ENCODE measurements at regions not wholly inside any gene's neighbourhood (a gene's known extent, or its start where the extent isn't known, plus 50 kb on each side); places are given as distances from the start of the nearest gene placed in this dataset.
"Not testable (repeated sequence)": the region's sequence is repeated elsewhere in the genome, so short reads cannot be mapped to it uniquely, and the experiment has no call there.

DNA sequence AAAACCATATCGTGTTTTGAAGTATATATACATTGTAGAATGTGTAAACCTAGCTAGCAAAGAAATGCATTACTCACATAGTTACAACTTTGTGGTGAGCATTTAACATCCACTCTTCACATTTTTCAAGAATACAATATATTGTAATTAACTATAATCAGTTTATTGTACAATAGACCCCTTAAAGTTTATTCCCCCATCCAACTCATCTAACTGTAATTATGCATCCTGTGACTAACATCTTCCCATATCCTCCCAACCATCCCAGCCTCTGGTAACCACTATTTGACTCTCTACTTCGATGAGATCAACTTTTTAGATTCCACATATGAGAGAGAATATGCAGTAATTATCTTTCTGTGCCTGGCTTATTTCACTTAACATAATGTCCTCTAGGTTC lies 526.4 kb downstream of the KIF20B start:
- no peak for DNase-seq (ENCODE audit: low read depth in 2 of 3, low spot score in 2 of 3)

DNA sequence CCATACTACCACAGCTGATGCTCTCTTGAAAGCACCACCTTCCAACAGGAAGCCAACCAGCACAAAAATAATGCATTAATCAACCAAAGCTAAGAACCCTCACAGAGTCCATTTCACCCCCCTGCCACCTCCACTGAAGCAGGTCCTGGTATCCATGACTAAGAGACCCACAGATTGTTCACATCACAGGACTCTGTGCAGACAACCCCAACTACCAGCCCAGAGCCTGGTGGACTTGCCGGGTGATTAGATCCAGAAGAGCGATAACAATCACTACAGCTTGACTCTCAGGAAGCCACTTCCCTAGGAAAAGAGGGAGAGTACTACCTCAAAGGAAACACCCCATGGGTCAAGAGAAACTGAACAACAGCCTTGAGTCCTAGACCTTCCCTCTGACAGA lies 528.1 kb downstream of the KIF20B start:
- DNase-seq (ENCODE audit: low read depth in 2 of 3, low spot score in 2 of 3): no peak

DNA sequence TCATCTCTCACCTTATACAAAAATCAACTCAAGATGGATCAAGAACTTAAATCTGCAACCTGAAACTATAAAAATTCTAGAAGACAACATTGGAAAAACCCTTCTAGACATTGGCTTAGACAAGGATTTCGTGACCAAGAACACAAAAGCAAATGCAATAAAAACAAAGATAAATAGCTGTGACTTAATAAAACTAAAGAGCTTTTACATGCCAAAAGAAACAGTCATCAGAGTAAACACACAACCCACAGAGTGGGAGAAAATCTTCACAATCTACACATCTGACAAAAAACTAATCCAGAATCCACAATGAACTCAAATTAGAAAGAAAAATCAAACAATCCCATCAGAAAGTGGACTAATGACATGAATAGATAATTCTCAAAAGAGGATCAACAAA lies 532.4 kb downstream of the KIF20B start:
- not testable (repeated sequence) for DNase-seq (ENCODE audit: low read depth in 2 of 3, low spot score in 2 of 3)

DNA sequence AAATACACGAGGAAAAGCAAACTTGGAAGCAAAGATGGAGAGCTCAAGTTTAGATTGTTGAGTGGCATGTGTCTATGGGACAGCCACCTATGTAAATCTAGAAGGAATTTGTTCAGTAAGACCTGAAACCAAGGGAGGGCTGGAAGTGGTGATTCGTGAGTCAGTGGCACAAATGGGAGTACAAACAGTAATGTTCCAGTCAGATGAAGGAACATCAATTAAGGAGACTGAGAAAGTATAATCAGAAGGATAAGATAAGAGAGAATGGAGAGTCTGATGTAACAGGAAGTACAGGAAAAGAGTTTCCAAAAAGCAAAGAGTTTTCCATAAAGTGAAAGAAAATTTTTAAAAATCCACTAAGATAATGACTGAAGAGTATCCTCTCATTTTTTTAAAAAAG lies 544.2 kb downstream of the KIF20B start:
- DNase-seq (ENCODE audit: low read depth in 2 of 3, low spot score in 2 of 3): no peak

DNA sequence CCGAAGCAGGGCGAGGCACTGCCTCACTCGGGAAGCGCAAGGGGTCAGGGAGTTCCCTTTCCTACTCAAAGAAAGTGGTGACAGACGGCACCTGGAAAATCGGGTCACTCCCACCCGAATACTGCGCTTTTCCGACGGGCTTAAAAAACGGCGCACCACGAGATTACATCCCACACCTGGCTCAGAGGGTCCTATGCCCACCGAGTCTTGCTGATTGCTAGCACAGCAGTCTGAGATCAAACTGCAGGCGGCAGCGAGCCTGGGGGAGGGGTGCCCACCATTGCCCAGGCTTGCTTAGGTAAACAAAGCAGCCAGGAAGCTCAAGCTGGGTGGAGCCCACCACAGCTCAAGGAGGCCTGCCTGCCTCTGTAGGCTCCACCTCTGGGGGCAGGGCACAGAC lies 549.4 kb downstream of the KIF20B start:
- DNase-seq (ENCODE audit: low read depth in 2 of 3, low spot score in 2 of 3): not testable (repeated sequence)

DNA sequence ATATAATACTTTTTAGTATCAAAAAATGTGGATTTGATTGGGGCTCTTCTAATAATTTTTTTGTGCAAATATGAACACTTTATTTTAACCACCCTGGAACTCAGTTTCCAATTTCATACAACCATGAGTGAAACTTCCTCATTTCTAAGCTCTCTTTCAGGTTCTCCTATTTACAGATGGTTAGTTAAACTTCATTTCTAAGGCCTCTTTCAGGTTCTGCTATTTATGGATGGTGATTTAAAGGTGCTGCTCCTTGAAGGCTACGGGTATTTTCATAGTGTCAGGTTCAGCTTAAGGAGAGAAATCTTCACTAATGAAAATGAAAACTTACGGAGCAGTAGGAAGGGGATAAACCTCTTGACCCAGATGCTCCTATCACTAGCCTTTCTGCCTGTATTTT lies 568.3 kb downstream of the KIF20B start:
- no peak for DNase-seq (ENCODE audit: low read depth in 2 of 3, low spot score in 2 of 3)

DNA sequence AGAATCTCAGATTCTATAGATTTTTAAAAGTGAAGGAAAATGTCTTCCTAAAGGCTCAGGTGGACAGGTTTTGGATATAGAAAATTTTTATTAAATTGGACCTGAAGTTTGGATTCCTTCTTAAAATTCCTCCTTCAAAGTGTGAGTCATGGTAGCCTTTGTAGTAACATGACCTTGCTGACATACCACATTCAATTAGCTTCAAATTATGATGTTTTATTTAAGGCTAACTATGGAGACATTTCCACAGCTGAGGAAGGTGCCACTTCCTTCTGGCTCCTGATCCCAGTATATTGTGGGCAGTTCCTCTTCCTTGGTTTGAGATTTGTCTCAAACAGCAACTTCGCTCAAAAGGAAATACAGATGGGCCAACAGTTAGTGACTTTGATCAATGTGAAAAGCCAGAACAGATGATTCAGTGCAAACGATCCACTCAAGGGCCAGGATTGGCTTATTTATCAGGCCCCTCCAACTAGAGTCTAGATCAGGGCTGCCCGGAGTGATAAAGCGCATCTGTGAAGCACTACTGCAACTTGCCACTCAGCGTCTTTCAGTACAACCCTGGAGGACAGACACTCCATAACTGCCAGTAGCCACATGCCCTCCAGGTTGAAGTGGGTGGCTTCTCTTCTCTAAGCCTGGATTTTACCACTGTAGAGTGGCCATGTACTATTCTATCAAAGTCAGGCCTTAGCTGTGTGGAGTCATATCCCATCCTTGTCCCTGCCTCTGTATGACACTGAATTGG lies 573.5 kb downstream of the KIF20B start:
- DNase-seq (ENCODE audit: low read depth in 2 of 3, low spot score in 2 of 3): no peak

DNA sequence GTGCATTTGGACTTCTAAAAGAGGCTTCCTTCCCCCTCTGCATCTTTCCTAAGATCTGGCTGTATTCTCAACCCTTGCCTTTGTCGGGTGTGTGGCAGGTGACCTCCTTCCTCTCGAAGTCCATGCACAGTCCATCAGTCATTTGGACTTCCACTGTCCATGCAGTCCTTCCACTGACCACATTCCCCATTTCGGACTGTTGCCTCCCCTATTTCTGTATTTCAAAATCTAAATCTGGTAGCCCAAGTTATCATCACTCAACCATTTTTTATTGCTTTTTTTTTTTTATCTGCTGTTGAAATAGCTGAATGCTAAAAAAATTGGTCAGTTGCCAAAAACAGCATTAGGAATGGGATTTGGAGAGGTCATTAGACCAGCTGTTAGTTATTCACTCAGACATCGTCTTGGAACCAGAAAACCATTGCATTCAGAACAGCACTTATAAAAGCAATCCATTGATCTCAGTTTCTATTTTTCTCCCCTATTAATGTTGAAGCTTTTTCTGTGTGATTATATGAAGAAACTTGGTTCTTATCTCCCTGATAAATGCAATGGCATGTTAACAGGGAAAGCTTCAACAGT lies 575.6 kb downstream of the KIF20B start:
- DNase-seq (ENCODE audit: low read depth in 2 of 3, low spot score in 2 of 3): no peak

DNA sequence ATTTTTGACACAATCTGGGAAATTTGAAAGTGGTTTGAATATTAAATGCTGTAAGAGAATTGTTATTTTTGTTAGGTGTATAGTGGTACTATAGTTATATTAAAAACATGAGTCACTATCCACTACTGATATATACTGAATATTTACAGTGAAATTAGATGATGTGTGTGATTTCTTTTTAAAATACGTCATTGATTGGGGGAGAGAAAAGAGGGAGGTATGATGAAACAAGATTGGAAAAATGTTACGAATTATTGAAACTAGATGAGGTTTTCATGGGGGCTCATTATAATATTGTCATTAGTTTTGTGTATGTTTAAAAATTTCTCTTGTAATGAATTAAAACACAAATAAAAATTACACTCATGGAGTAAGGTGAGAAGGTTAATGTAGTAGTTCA lies 571.4 kb downstream of the HTR7 start:
- no peak for DNase-seq (ENCODE audit: low read depth in 2 of 3, low spot score in 2 of 3)

DNA sequence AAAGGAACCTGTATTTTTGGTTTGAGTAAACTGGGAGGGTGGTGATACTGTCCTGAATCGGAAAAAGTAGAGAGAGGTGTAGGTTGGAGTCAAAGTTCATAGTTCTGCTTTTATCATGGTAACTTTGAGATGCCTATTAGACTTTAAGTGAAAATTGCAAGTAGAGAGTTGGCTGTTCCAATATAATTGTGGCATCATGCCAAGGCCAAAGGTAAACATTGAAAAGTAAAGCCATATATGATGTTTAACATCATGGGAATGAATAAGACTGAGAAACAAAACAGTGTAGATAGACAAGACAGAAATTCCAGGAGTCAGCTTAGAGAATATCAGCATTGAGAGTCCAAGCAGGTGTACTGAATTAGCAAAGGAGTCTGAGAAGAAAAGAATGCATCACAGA lies 570.9 kb downstream of the HTR7 start:
- DNase-seq (ENCODE audit: low read depth in 2 of 3, low spot score in 2 of 3): no peak

DNA sequence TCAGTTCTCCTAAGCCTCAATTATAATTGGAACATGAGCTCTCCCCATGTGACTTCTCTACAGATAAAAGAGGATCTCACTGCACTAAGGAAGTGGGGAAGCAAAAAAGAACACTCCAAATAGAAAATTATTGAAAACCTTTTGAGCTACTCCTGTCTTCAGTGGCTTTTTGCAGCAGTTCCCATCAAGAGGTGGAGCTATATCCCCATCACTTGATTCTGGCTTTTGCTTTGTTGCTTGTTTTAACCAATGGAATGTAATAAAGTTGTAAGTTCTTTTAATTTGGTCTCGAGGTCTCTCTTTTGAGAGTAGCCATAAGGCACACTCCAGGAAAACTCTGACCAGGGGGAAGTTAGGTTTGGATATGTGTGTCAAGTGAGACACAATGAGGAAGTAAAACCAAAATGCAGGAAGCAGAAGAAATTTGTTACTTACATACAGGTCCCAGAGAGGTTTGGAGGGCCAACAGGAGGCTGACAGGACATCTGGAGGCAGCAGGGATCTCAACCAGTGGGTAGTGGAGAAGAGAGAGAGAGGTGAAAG lies 569.4 kb downstream of the HTR7 start:
- DNase-seq (ENCODE audit: low read depth in 2 of 3, low spot score in 2 of 3): no peak

DNA sequence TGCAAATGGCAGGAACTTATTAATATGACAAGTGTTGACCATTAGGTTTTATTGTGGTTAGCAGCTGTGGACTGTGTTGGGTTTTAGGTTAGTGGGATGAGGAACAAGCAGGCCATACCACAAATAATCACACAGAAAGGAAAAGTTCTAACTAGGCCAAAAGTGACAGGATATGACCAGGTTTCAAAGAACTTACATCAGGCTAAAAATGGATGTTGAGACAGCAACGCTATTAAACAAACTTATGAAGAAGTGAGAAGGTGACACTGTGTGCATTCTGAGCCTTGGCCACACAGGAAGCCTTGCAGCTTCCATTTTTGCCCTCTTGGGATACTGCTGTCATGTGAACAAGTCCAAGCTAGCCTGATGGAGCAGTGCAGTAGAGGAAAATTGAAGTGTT lies 568.8 kb downstream of the HTR7 start:
- no peak for DNase-seq (ENCODE audit: low read depth in 2 of 3, low spot score in 2 of 3)

DNA sequence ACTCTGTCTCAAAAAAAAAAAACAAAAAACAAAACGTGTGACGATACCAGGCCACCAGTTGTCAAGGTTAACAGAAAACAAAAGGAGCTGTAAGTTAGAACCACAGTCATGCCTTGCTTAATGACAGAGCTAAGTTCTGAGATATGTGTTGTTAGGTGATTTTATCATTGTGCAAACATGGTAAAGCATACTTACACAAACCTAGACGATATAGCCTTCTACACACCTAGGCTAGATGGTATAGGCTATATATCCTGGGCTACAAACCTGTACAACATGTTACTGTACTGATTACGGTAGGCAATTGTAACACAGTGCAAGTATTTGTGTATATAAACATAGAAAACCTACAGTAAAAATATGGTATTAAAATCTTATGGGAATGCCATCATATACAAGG lies 564.2 kb downstream of the HTR7 start:
- DNase-seq (ENCODE audit: low read depth in 2 of 3, low spot score in 2 of 3): no peak

DNA sequence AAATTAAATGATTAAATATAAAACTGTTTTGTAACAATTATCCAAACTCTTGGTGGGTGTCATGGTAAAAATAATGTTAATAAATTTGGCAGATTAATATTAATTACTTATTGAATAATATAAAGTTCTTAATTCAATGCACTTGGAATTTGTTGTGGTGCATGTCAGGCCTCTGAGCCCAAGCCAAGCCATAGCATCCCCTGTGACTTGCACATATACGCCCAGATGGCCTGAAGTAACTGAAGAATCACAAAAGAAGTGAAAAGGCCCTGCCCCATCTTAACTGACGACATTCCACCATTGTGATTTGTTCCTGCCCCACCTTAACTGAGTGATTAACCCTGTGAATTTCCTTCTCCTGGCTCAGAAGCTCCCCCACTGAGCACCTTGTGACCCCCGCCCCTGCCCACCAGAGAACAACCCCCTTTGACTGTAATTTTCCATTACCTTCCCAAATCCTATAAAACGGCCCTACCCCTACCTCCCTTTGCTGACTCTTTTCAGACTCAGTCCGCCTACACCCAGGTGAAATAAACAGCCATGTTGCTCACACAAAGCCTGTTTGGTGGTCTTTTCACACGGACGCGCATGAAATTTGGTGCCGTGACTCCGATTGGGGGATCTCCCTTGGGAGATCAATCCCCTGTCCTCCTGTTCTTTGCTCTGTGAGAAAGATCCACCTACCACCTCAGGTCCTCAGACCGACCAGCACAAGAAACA lies 562.9 kb downstream of the HTR7 start:
- DNase-seq (ENCODE audit: low read depth in 2 of 3, low spot score in 2 of 3): not testable (repeated sequence)

DNA sequence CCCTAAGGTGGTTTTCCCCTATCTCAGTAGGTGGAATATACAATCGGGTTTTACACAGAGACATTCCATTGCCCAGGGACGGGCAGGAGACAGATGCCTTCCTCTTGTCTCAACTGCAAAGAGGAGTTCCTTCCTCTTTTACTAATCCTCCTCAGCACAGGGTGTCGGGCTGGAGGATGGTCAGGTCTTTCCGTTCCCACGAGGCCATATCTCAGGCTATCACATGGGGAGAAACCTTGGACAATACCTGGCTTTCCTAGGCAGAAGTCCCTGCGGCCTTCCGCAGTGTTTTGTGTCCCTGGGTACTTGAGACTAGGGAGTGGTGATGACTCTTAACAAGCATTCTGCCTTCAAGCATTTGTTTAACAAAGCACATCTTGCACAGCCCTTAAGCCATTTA lies 555.8 kb downstream of the HTR7 start:
- DNase-seq (ENCODE audit: low read depth in 2 of 3, low spot score in 2 of 3): not testable (repeated sequence)

DNA sequence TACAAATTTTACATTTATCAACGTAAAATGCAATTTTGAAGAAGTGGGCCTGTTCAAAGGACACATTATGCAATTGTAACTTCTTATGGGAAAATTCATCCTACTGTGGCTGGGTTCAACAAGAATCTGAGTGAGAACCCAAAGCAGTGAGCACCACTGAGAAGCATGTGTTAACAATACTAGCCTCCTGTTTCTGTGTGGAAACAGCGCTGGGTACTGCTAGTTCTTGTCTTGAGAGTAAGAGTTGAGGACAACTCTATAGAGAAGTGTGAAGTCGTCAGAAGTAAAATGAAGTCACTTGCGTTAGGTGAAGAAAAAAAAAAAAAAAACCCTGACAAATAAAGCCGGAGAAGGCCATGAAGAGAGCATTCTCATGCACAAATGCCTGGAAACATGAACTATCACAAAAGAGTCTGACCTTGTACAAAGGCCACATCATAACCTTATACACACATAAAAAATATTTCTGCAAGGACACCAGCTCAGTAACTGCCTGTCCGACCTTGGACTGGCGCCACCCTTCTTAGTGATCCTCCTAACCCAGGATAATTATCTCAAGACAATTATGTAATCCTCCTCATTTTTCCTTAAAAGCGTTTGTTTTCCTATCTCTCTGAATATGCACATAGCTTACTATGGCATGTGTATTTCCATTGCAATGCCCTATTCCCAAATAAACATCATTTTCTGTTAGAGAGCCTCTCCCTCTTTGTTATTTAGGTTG lies 554.9 kb downstream of the HTR7 start:
- no peak for DNase-seq (ENCODE audit: low read depth in 2 of 3, low spot score in 2 of 3)

DNA sequence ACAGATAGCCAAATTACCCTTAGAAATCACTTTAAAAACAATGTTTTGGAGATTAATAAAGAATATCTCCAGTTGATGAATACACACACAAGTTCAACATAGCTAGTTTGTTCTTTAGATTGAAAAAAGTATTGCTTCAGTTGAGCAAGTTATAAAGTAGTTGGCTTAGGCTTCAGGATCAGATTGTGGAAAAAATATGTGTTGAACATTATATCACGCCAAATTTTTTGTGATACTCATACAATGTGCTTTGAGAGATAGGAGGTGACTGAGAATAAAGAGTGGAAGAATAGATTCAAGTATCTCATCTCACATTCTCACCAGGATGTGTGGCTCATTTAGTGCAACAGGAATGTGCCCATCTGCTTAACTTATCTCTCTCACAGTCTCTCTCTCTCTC lies 553.3 kb downstream of the HTR7 start:
- DNase-seq (ENCODE audit: low read depth in 2 of 3, low spot score in 2 of 3): no peak

DNA sequence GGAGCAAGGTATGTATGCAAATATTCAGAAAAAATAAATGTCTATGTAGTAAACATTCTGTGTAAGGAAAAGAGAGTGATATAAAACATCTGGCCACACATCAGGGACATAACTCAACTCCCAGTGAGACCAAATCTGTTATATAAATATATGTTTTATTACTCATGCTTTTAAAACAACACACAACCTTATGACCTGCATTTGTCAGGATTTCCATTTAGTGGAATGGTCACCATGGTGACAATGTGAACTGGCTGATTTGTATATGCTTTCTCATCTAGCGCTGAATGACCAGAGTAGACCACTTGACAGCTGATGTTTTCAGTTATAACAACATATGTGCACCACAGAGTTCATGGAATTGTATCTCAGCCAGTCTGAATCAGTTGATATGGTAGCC lies 551.7 kb downstream of the HTR7 start:
- DNase-seq (ENCODE audit: low read depth in 2 of 3, low spot score in 2 of 3): no peak

DNA sequence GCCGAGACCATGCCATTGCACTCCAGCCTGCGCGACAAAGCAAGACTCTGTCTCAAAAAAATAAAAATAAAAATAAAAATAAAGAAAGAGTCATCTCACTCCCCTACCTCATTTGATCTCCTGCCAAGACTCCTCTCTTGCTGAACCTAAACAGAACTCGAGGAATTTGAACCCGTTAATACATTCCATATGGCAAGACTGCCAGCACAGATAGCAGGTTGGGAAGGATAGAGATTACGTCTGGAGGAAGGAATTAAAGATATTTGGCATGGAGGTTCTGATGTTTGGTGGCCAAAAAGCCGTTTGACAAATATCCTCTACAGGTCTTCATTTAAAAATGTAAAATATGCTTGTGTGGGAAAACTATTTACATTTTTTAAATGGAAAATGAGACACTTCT lies 549.6 kb downstream of the HTR7 start:
- DNase-seq (ENCODE audit: low read depth in 2 of 3, low spot score in 2 of 3): no peak

DNA sequence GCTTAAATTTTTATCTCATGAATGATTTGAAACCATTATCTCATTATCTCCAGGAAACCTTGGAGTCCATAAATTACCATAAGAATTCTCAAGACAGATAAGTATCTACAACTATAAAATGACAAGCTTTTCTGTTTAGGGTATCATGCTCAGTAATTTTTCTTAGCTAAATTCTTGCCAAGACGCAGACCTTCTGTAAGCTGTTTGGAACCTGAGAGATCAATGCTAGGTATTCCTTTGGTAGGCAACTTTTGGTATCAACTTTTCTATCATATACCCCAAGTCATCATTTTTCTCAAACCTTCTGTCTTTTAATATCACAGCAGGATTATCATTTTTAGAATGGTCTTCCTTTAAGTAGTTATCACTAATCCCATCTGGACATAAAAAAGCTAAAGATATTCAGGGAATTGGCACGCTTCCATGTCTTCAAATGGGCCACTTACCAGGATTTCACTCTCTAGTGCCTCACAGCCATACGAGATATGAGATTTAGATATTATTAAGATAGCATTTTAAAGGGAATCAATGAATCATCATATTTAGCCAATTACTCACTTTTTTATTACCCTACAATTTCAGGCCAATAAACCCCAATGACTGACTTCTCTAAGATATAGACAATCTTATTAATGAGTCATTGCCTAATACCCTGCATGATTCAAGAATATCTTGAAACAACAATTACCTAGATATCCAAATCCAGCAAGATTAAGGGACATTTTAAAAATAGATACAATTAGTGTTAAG lies 544.1 kb downstream of the HTR7 start:
- no peak for DNase-seq (ENCODE audit: low read depth in 2 of 3, low spot score in 2 of 3)

DNA sequence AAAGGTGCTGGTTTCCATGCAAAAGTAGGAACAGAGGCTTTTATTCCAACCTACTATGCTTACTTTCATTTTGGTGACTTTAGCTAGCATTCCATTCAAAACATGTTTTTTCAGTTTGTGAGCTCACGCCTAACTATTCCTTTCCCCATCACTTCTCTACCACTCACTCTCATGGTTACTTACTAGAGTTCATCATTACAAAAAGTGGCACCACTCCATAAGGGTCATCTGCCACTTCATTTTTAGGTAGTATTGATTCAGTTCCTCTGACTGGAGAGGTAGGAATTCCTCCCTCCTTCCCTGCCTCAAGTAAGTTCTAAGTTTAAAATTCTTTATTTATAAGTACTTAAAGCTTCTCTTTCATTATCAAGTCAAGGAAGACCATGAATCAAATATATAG lies 543.1 kb downstream of the HTR7 start:
- no peak for DNase-seq (ENCODE audit: low read depth in 2 of 3, low spot score in 2 of 3)

Data from hematopoietic multipotent progenitor cell (in vitro differentiated cells).